T-helper 1 cell (primary cell): ENCODE measurements at regions not wholly inside any gene's neighbourhood (a gene's known extent, or its start where the extent isn't known, plus 50 kb on each side); places are given as distances from the start of the nearest gene placed in this dataset.

ENCODE experiments used
- DNase-seq, 5 donors: peaks; one replicate each; pipeline ENCODE4 v3.0.0-alpha.2; 2012 to 2020

DNA sequence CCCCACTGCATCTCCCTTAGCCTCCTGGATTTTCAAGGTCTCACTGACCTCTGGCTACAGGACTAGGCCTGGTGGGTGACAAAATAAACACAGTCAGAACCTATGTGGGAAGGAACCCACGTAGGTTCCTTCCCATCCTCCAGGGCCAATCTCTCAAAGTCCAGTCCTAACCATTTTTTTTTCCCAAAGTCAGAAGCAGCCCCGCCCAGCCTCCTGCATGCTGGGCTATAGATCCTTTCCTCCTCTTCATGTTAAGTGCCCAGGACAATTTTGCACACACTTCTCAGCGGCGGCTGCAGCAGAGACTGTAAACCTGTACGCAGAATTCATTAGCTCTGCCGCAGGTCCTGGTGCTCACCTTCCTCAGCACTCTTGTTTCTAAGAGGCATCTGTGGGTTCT lies 285.8 kb downstream of the NPIPA8 start:
- DNase-seq, result no peak

DNA sequence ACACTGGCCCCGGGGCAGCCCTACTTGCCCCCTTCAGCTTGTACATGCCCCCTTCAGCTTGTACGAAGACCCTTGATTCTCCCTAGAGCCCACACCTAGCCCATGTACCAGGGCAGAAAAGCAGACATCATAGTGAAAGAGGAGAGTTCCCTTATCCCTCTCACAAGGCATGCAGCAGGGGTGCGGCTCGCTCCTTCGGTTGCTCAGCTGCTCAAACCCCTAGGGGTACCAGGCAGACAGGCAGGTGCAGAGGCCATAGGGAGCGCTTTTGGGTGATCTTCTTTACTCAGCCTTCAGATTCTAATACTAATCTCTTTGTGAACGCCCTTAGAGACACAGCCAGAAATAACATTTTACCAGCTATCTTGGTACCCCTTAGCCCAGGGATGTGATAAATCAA lies 286.3 kb downstream of the NPIPA8 start:
- DNase-seq, result no peak

DNA sequence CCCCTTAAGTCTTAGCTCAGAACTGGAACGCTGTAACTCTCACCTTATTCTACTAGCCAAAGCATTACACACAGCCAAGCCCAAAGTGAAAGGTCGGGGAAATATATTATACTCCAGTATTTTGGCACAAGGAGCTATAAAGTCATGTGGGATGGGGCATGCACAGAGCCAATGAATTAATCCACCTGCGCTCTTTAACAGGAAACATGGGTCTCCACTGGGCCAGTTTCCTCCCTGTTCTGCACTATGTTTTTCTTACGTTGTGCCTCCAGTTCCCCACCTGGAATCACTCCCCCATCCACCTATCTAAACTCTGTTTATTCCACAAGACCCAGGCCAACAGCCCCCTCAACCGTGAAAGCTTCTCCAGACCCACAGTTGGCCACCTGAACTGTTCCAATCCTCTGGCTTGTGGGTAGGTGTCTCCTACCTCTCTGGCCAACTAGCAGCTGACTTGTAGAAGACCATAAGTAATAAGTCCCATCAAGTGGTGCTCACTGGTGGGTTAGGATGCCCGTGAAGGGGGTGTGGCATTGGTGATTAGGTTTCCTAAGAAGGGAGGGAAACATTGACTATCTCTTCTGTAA lies 286.9 kb downstream of the NPIPA8 start:
- no peak for DNase-seq

DNA sequence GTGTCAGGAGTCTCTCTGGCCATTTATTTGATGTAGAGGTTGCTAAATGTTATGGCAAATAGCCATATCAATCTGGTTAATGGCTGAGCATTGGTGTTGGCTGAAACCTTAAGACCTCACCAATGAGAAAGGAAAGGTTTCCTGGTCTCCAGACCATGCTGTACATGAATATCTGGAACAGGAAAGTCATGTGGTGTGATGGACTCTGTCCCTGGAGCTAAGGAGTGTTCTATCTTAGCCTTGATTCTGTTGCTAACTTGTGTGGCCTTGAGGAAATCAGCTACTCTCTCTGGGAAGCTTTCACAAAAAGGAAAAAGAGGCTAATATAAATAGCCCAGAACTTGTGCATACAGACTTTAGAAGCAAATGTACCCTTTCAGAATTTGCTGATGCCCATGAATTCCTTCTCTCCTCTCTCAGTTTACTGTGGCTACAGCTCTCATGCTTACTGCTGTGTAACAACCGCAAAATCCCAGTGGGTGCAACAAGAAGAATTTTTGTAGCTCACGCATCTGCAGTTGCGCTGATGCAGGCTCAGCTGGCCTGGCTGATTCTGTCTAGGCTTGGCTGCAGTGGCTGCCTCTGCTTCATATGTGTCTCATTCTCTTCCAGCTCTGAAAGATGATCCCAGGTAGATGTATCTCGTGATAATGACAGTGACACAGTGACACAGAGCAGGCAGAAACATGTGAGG lies 287.5 kb downstream of the NPIPA8 start:
- DNase-seq, result no peak

DNA sequence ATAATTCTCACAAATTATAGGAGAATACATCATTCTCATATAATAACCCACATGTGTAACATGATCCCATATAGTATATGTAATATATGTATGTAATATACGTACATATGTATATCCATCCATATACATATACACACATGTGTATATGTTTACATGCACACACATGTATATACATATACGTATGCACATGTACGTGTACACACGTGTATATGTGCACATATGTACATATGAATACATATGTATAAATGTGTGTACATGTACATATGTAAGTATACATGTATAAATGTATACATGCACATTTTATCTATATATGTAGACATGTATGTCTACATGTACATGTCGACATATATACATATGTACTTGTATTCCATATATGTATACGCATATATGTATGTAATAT lies 288.8 kb downstream of the NPIPA8 start:
- no peak for DNase-seq

DNA sequence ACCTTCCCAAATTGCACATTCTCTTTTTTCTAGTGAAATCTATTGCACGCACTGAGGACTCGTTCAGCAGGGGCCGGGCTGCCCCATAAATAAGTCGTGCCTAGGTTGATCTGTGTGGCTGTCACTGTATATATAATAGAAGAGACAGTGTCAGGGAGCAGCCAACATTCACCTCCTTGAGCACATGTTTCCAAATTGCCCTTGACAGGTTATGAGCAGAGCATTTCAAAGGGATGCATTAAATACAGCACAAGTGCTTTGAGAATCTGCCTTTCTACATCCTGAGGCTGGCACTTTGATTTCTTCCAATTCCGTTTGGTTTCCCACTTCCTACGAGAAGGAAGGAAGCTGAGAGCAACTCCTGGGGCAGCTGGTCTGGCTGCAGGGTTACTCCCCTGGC lies 291.2 kb downstream of the NPIPA8 start:
- DNase-seq, result no peak

DNA sequence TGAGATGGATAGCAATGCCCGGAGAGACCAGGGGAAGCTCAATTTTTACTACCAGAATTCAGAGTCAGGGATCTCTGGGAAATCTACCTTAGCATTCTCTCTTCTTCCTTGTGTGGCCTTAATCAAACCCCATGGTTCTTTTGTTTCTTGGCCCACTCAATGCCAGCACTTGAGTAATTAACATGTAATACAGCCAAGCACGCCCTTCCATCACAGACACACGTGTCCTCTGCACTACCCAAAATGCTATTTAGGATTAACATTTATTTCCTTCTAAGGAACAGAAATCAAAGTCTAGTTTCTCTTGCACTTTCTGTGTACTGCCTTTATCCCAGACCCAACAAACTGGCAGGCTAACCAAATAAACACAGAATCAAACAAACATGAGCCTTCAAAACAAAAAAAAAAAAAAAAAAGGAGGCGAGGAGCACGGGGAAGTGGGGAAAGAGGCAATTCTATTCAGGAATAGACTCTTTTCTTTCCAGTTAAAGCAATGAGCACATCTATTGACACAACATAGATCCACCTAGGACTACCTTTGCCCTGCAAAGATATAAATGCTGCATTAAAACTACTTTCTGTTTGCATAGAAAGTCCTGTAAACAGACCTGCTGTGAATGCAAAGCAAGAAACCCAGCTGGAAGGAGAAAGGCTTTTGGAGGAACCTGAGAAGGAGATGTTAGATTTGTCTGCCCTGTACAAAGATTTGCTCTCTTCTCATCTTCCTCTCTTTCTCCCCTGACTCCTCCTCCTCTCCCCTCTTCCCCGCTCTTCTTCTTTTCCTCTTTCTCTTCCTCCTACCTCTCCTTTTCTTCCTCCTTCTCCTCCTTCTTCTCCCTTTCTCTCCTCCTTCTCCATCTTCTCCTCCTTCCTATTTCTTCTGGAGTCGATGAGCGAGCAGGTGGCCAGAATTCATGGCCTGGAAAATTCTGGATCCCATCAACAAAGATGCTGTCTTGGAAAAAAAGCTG lies 294.4 kb downstream of the NPIPA8 start:
- no peak for DNase-seq

DNA sequence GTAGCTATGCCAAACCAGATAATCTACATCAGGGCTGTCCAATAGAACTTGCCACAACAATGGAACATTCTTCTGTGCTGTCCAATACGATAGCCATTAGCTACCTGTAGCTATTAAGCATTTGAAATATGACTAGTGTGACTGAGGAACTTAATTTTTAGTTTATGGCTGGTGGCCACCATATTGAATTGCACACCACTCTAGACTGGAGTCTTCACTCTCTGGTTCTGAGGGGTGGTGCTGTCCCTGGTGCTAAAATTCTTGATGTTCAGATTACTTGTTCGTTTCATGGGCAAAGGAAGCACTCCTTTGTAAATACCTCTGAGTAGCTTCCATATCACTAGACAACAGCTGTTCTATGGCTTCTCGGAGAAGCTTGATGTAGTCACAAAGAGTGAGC lies 296.6 kb downstream of the NPIPA8 start:
- no peak for DNase-seq

DNA sequence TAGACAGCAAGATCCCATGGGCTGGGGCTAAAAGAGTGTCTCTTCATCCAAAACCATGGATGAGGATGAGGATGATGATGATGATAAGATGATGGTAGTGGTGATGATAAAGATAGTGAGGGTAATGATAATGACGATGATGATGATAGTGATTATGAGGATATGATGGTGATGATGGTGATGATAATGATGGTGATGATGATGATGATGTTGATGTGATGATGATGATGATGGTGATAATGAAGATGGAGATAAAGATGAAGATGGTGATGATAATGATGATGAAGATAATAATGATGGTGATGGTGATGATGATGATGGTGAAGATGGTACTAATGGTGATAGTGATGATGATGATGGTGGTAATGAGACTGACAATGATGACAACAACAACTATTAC lies 299.5 kb downstream of the NPIPA8 start:
- no peak for DNase-seq

DNA sequence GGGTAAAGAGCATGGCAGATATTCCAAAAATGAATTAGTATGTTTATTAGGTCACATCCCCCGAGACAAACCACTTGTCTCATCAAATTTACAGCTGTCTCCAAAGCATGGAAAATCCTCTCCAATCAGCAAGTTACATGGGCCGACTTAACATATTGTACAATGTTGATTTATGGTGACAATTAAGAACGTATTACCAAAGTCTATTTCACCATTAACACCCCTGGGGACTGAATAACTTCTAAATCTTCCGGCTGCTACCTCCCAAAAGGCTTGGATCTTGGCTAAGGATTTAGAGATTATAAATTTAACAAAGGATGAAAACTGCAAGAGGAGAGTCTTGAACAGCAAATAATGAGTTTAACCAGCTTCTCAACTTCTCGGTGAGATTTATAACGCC lies 311.9 kb downstream of the NPIPA8 start:
- no peak for DNase-seq

DNA sequence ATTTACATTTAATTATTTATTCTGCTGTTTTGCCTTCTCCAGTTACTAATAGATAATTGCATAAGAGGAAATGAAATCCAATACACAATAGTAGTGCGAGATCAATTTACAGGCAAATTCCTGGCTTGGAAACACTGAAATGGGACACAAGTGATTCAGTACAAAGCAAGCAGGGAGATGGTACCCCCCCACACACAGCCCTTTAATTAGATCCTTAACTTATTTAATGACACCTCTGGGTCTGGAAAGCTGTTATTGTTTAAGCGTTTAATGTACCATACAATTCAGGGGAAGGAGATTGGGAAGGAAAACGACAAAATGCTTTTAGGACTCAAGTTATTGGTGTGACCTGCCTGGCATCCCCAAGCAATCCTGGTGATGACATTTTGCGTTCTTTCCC lies 318.2 kb downstream of the NPIPA8 start:
- no peak for DNase-seq

DNA sequence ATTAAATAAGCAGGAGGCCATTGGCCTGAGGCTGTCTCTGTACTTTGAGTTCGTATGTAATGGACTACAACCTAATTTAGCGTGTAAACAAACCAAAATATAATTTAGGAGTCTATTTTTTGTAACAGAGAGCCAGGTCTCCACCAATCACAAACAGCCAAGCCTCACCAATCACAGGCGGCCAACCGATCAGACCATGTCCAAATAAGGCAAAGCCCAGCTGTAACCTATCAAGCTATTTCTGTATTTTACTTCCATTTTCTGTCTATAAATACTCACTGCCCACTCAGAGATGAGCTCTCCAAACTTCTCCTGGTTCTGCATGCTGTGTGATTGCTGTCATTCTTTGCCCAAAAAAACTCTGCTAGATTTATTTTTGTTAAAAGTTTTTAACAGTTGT lies 322.7 kb downstream of the NPIPA8 start:
- DNase-seq, result no peak

DNA sequence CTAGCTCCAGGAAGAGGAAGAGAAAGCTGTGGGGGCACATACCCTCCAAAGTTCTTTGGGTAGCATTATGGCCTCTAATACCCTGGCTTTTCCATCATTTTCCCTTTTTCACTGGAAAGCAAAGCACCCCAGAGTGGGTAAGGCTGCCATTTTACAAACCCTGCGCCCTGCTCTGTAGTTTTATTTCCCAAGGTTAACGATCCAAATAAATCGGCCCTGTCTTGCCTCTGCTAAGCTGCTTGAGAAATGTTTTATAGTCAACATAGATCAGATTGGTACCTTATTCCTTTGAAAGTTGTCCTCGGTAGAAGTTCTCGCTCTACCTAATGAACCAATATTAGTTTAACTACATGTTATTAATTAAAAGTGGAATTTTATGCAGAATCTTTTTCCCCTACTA lies 328.2 kb downstream of the NPIPA8 start:
- no peak for DNase-seq

DNA sequence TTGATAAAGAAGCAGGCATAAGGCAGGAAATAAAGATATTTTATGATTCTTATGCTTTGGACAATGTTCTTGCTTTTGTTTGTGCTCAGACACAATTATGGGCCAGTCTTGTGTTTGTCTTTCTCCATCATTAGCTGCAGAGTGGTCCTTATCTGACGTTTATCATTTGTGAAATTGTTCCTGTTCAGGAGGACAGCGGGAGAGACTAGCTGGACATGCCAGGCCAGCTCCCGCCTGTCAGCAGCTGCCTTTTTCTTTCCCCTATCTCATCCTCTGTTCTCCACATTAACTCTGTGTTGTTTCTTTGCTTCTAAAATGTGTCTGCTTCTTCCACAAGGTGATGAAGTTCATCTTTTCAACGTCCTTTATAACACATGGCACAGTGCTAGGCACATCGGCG lies 333.5 kb downstream of the NPIPA8 start:
- DNase-seq, result no peak

DNA sequence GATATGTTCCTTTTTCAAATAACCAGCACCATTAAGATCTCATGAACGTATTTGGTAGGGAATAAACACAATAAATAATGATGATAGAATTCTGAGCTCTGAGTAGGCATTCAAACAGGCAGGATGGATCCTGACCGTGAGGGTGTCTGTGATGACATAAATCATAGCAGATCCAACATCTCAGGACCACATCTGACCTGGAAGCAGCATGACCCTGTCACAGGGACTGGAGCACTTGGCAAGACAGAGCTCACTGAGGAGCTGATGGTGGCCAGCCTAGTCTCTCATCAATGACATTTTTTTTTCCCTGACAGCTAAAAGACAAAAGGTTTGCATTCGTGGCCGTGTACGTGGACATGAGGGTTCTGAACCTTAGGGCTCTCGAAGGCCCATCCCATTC lies 337.5 kb downstream of the NPIPA8 start:
- DNase-seq, result no peak

DNA sequence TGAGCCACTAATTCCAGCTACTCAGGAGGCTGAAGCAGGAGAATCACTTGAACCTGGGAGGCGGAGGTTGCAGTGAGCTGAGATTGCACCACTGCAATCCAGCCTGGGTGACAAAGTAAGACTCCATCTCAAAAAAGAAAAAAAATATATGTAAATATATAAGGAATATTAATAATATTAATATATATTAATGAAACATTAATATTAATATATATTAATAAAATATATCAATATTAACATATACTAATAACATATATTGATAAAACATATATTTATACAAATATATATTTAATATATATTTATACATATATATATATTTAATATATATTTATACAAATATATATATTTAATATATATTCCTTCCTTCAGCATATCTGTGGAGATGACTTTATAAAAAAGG lies 338.0 kb downstream of the NPIPA8 start:
- DNase-seq, result no peak

DNA sequence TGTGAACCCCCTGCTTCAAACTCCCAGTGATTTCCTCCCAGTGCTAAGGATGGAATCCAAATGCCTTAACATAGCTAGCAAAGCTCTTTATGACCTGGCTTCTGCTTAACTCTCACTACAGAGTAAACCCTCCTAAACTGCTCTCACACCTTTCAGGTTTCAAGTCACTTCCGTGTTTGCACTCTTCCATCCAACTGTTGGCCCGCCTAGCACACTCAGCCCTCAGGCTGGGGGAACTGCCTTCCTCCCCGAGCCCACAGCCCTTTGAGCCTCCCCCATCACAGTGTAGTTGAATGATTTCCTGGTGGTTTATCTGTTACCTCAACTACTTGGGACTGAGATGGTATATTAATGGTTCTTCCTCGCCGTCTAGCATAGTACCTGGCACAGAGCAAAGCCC lies 342.5 kb downstream of the NPIPA8 start:
- no peak for DNase-seq

DNA sequence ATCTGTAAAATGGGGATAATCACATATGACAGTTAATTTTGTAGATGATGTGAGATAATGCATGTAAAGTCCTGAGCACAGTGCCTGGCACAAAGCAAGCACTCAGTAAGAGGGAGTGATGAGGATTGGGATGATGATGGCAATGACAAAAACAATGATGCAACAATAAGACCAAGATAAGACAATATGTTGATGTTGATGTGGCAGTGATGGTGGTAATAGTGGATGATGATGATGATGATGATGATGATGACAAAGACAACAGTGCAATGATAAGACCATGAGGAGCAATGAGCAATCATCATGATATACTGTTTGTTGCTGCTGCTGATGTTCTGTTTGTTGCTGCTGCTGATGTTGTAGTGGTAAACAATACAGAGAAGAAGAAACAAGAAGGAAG lies 344.1 kb downstream of the NPIPA8 start:
- no peak for DNase-seq

DNA sequence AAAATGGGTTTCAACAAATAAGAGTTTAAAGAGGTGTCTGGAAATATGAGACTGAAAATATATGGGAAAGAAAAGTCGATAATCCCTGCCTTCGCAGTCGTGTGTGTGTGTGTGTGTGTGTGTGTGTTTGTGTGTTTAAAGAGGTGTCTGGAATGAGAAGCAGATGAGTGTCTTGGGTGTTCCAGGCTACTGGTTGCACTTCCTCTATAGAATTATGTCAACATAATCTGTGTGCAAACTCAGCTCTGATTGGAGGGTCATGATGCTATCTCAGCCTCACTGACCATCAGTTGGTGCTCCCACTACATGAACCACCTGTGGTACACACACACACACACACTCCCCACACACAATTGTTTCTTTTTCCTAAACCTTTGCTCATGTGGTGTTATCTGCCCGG lies 347.3 kb downstream of the NPIPA8 start:
- no peak for DNase-seq

DNA sequence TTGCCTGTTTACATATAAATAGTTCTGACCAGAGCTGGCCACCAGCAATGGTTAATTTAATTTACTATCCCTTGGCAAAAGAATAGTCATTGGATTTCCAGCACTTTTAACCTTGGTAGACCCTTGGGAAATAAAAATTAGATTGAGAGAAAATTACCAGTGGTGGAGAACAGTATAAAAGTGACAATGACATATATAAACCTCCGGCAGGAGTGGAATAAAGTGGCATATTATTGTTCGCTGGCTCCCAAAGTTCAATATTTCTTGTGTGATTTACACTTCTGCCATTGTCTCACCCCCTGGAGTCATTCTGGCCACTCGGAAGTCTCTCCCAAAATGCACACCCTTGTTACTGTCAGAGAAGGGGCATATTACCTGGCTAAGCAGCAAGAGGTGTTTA lies 347.7 kb downstream of the NPIPA8 start:
- DNase-seq, result no peak

DNA sequence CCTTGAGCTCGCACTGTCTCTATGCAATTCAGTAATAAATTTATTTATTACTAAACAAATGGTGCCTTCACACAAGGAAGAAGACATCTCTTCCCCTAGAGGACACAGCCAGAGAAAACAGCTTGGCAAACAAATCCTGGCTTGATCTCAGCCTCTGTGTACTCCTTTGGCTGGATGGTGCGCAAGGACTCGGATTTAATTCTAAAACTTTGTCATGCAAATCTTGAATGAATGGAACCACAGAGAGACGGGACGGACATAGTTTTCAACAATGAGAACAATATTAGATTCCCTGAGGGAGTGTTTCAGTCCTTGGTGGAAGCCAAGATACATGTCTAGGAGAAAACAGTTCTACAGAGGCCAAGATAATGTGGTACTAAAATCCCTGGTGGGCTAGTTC lies 349.5 kb downstream of the NPIPA8 start:
- DNase-seq, result no peak

DNA sequence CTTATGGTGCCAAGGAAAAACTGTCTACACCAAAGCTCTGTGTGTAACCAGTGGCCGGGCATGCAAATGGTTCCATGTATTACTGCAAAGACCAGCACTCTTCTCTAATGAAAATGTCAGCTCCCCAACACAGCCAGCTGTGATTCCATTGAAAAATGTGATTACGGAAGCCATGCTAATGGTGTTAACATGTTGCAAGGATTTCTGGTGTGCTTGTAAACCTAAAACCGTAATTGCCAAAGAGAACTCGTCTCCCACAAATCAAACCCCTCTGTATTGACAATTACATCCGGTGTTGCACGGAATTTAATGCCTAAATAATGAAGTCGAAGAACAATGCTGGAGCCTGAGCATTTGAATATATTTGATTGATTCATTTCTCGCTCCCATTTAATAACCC lies 351.7 kb downstream of the NPIPA8 start:
- no peak for DNase-seq

DNA sequence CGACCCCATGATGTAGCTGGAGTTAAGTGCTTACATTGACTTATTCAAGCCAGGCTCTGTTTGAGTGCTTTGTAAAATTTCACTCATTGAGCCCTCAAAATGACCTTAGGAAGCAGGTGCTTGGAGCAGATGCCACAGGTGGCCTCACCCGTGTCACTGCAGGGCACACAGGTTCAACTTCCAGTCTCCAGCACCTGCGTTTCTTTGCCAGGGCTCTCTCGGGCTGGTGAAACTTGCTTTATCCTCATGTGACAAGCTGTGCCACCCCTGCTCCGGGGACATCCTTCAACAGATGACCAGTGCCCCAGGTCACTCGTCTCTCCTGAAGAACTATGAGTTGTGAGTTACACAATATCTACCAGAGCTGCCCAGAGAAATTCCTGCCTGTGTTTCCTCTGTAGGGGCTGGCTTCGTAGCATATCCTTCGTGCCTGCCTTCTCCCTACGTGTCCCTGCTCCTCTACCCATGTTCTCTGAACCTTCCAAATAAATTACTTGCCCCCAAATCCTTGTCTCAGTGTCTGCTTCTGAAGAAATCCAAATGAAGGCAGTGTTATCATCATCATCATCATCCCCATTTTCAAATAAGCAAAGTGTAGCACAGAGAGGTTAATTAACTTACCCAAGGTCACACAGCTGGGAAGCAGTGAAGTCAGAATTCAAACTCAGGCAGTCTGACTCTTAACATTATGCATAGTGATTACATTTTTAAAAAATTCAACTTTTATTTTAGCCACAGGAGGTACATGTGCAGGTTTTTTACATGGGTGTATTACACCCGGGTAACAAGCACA lies 352.5 kb downstream of the NPIPA8 start:
- DNase-seq, result no peak
